Caco-2 (cell line): ENCODE measurements at regions not wholly inside any gene's neighbourhood (a gene's known extent, or its start where the extent isn't known, plus 50 kb on each side); places are given as distances from the start of the nearest gene placed in this dataset.

Source experiments
- BruUV-seq: library from RNA; stranded (reverse); fragments of 400-500 nt; replicated peaks from 2 replicates; lab custom pipeline; 2021; lab: Mats Ljungman, UMichigan
- CTCF ChIA-PET: fragments of 300-600 bp; sonication (Branson Sonifier 250); formaldehyde crosslinking; loops from one replicate; lab custom pipeline; 2022; ENCODE audit warnings: antibody characterized with exemption; lab: Charles Lee
- POLR2A ChIA-PET: fragments of 300-600 bp; sonication (Branson Sonifier 250); formaldehyde crosslinking; loops from one replicate; lab custom pipeline; 2022; ENCODE audit warnings: antibody characterized with exemption; lab: Charles Lee
- DNase-seq, 2 experiments: peaks; one replicate each; pipeline versions ENCODE4 v3.0.0 to v3.0.0-alpha.2; 2020 to 2022
- H3K27me3 ChIP-seq: replicated peaks from 2 replicates; pipeline ENCODE4 v1.6.0; 2011; ENCODE audit warnings: low read length; ENCODE audit not compliant: control insufficient read depth, insufficient read depth
- H3K36me3 ChIP-seq: 2 replicates; pipeline ENCODE4 v1.5.1; 2011; ENCODE audit warnings: low read length; ENCODE audit not compliant: control insufficient read depth, insufficient read depth
- H3K4me1 ChIP-seq: fragments of 250-450 bp; sonication (Bioruptor Pico); 2 replicates; pipeline ENCODE4 v1.5.1; 2020; ENCODE audit warnings: mild to moderate bottlenecking
- H3K4me3 ChIP-seq: 2 replicates; pipeline ENCODE4 v1.5.1; 2011; ENCODE audit warnings: low read depth, mild to moderate bottlenecking, control low read depth, low read length
- H3K9me3 ChIP-seq: fragments of 250-450 bp; sonication (Bioruptor Pico); 2 replicates; pipeline ENCODE4 v1.5.1; 2020; ENCODE audit warnings: mild to moderate bottlenecking, moderate library complexity
- H3K27ac Mint-ChIP-seq: one replicate; pipeline ENCODE4 v1.8.0; 2022; ENCODE audit warnings: mixed read lengths; ENCODE audit not compliant: unreplicated experiment
- H3K27me3 Mint-ChIP-seq: one replicate; pipeline ENCODE4 v1.8.0; 2022; ENCODE audit warnings: mixed read lengths; ENCODE audit not compliant: insufficient read depth, unreplicated experiment
- H3K36me3 Mint-ChIP-seq: one replicate; pipeline ENCODE4 v1.8.0; 2022; ENCODE audit warnings: mild to moderate bottlenecking, mixed read lengths; ENCODE audit not compliant: insufficient read depth, unreplicated experiment
- H3K4me1 Mint-ChIP-seq: one replicate; pipeline ENCODE4 v1.8.0; 2022; ENCODE audit warnings: low read depth, mixed read lengths; ENCODE audit not compliant: unreplicated experiment
- H3K4me3 Mint-ChIP-seq: one replicate; pipeline ENCODE4 v1.8.0; 2022; ENCODE audit warnings: mild to moderate bottlenecking, moderate library complexity, mixed read lengths; ENCODE audit not compliant: unreplicated experiment
- H3K9me3 Mint-ChIP-seq: one replicate; pipeline ENCODE4 v1.8.0; 2022; ENCODE audit warnings: mixed read lengths; ENCODE audit not compliant: unreplicated experiment
- intact Hi-C: fragments of 100-400 bp; cut with micrococcal nuclease; formaldehyde crosslinking; loops from one replicate; pipeline ENCODE4 v1.10.0; 2022; ENCODE audit not compliant: unreplicated experiment
- TF ChIP-seq, protein P1 (sequence below), 2 experiments: fragments of 200-600 bp in 1 of 2; IDR thresholded peaks; 1 replicate in 1 of 2; 2 replicates in 1 of 2; pipeline versions ENCODE4 v1.5.1 to v1.8.0; 2011 to 2022; ENCODE audit warnings: antibody characterized with exemption in 1 of 2, control low read depth in 1 of 2, inconsistent platforms in 1 of 2, low read depth in 1 of 2, low read length in 1 of 2, mild to moderate bottlenecking in 1 of 2, moderate library complexity in 1 of 2; ENCODE audit not compliant: insufficient read depth in 1 of 2, severe bottlenecking in 1 of 2, unreplicated experiment in 1 of 2

DNA sequence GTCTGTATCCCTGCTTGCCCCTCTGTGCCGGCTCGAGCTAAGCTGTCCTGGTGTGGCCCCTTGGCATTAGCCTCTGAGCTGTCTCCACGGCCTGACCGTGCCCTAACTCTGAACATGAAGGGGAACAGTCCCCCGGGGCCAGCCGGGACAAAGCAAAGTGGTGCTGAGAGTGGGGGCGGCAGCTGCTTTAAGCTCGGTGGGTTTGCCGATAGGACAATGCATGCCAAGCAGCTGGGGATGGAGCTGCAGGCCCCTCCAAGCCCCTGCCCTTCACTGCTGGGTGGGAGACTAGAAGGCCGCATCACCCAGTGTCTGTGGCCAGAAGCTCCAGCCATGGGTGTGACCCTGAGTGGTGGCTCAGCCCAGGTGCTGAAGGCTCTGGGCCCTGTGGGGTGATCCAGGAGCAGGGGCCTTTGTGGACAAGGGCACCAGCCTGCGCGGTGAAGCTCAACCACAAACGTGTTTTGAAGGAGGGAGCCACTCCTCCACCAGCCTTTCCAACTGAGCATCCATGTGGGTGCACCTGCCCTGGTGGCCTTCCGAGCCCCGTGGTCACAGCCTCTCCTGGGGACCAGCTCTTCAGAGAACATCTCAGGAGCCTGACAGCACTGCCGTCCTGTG lies 242.5 kb downstream of the ERMARD start:
- H3K27ac Mint-ChIP-seq, result no peak overlapping the region
- no peak for DNase-seq
- intact Hi-C loops, result no loop called here
- H3K36me3 Mint-ChIP-seq, result no peaks in the 10 kb centered on the region
- Histone ChIP-seq H3K36me3 (no peaks in the 10 kb centered on the region; the same call in 1 of the 2 replicates), H3K4me1 (no peaks in the 10 kb centered on the region), H3K9me3 (no peaks in the 10 kb centered on the region), H3K4me3 (no peak overlapping the region), H3K27me3 (no peaks in the 10 kb centered on the region)
- H3K27me3 Mint-ChIP-seq, result no peaks in the 10 kb centered on the region
- no peak overlapping the region for H3K4me3 Mint-ChIP-seq
- POLR2A ChIA-PET, result no interaction called here
- no peaks in the 10 kb centered on the region for H3K4me1 Mint-ChIP-seq
- CTCF ChIA-PET, result no interaction called here
- H3K9me3 Mint-ChIP-seq, result peaks cover 10% of the 10 kb centered on the region
- TF ChIP-seq, protein P1, sequence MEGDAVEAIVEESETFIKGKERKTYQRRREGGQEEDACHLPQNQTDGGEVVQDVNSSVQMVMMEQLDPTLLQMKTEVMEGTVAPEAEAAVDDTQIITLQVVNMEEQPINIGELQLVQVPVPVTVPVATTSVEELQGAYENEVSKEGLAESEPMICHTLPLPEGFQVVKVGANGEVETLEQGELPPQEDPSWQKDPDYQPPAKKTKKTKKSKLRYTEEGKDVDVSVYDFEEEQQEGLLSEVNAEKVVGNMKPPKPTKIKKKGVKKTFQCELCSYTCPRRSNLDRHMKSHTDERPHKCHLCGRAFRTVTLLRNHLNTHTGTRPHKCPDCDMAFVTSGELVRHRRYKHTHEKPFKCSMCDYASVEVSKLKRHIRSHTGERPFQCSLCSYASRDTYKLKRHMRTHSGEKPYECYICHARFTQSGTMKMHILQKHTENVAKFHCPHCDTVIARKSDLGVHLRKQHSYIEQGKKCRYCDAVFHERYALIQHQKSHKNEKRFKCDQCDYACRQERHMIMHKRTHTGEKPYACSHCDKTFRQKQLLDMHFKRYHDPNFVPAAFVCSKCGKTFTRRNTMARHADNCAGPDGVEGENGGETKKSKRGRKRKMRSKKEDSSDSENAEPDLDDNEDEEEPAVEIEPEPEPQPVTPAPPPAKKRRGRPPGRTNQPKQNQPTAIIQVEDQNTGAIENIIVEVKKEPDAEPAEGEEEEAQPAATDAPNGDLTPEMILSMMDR (IDR thresholded peaks at IDR 0.05; ENCODE audit: insufficient read depth in 1 of 2, low read depth in 1 of 2, low read length in 1 of 2, severe bottlenecking in 1 of 2, unreplicated experiment in 1 of 2), result no peak
- no TSS peak for BruUV-seq

DNA sequence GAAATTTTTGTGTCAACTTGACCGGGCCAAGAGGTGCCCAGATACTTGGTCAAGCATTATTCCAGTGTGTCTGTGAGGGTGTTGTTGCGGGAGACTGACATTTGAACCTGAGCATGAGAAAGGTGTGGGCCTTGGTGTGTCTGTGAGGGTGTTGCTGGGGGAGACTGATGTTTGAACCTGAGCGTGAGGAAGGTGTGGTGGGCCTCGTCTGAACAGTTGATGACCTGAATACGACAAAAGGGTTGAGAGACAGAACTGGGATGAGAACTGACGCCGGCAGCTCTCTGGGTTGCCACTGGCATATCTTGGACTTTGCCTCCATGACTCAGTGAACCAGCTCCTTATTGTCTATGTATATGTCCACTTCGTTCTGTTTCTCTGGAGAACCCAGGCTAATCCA lies 240.5 kb downstream of the ERMARD start:
- DNase-seq, result no peak
- POLR2A ChIA-PET, result no interaction called here
- H3K27ac Mint-ChIP-seq, result no peak overlapping the region
- H3K9me3 Mint-ChIP-seq, result no peaks in the 10 kb centered on the region
- no peak overlapping the region for H3K4me3 Mint-ChIP-seq
- Histone ChIP-seq H3K36me3 (no peaks in the 10 kb centered on the region), H3K27me3 (no peaks in the 10 kb centered on the region), H3K4me3 (no peak overlapping the region), H3K4me1 (no peaks in the 10 kb centered on the region), H3K9me3 (no peaks in the 10 kb centered on the region)
- CTCF ChIA-PET, result no interaction called here
- H3K27me3 Mint-ChIP-seq, result no peaks in the 10 kb centered on the region
- intact Hi-C loops, result no loop called here
- no peaks in the 10 kb centered on the region for H3K36me3 Mint-ChIP-seq
- BruUV-seq, result no TSS peak
- H3K4me1 Mint-ChIP-seq, result no peaks in the 10 kb centered on the region
- TF ChIP-seq, protein P1 (IDR thresholded peaks at IDR 0.05; ENCODE audit: insufficient read depth in 1 of 2, low read depth in 1 of 2, low read length in 1 of 2, severe bottlenecking in 1 of 2, unreplicated experiment in 1 of 2), result no peak

DNA sequence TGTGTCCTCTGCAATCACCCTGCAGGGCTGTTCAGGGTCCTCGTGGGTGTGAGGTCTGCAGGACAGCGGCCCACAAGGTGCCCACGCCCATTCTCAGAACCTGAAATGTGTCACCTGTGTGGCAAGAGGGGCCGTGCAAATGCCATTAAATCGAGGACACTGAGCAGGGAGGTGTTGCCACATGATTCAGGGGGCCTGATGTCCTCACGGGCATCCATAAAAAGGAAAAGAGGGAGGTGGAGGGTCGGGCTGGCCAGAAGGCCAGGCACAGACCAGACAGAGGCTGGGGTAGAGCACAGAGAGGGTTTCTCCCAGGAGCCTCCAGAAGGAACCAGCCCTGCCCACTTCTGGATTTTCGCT lies 239.6 kb downstream of the ERMARD start:
- H3K27me3 Mint-ChIP-seq, result no peaks in the 10 kb centered on the region
- DNase-seq, result no peak
- TF ChIP-seq, protein P1 (IDR thresholded peaks at IDR 0.05; ENCODE audit: insufficient read depth in 1 of 2, low read depth in 1 of 2, low read length in 1 of 2, severe bottlenecking in 1 of 2, unreplicated experiment in 1 of 2), result no peak
- H3K27me3 ChIP-seq, result no peaks in the 10 kb centered on the region
- CTCF ChIA-PET, result no interaction called here
- no peaks in the 10 kb centered on the region for H3K4me1 Mint-ChIP-seq
- H3K4me3 Mint-ChIP-seq, result no peak overlapping the region
- POLR2A ChIA-PET, result no interaction called here
- no peak overlapping the region for H3K27ac Mint-ChIP-seq
- no peak overlapping the region for H3K4me3 ChIP-seq
- H3K36me3 ChIP-seq, result no peaks in the 10 kb centered on the region
- H3K36me3 Mint-ChIP-seq, result no peaks in the 10 kb centered on the region
- no TSS peak for BruUV-seq
- no peaks in the 10 kb centered on the region for H3K4me1 ChIP-seq
- H3K9me3 Mint-ChIP-seq, result no peaks in the 10 kb centered on the region
- intact Hi-C loops, result no loop called here
- no peaks in the 10 kb centered on the region for H3K9me3 ChIP-seq
